Parathyroid adenoma (tissue), 2 donors: ENCODE measurements at regions not wholly inside any gene's neighbourhood (a gene's known extent, or its start where the extent isn't known, plus 50 kb on each side); places are given as distances from the start of the nearest gene placed in this dataset.

ENCODE experiments used
- H2AFZ ChIP-seq: fragments of 300-600 bp; sonication (generic); one replicate; pipeline ENCODE4 v1.7.0; 2017; ENCODE audit warnings: antibody characterized with exemption, mild to moderate bottlenecking
- H3K27ac ChIP-seq: fragments of 300-600 bp; sonication (generic); one replicate; pipeline ENCODE4 v1.7.0; 2017
- H3K27me3 ChIP-seq: fragments of 300-600 bp; sonication (generic); one replicate; pipeline ENCODE4 v1.7.0; 2017; ENCODE audit warnings: low read length; ENCODE audit not compliant: control insufficient read depth, insufficient read depth
- H3K36me3 ChIP-seq: fragments of 300-600 bp; sonication (generic); one replicate; pipeline ENCODE4 v1.7.0; 2017; ENCODE audit warnings: low read length; ENCODE audit not compliant: control insufficient read depth, insufficient read depth
- H3K4me1 ChIP-seq: fragments of 300-600 bp; sonication (generic); one replicate; pipeline ENCODE4 v1.7.0; 2017; ENCODE audit warnings: control low read depth
- H3K4me2 ChIP-seq: fragments of 300-600 bp; sonication (generic); one replicate; pipeline ENCODE4 v1.7.0; 2017; ENCODE audit warnings: low read length
- H3K4me3 ChIP-seq: fragments of 300-600 bp; sonication (generic); one replicate; pipeline ENCODE4 v1.7.0; 2017; ENCODE audit warnings: low read depth, low read length
- H3K79me2 ChIP-seq: fragments of 300-600 bp; sonication (generic); one replicate; pipeline ENCODE4 v1.7.0; 2017; ENCODE audit warnings: control low read depth
- H3K9ac ChIP-seq: fragments of 300-600 bp; sonication (generic); one replicate; pipeline ENCODE4 v1.7.0; 2017; ENCODE audit warnings: mild to moderate bottlenecking
- H3K9me3 ChIP-seq: fragments of 300-600 bp; sonication (generic); one replicate; pipeline ENCODE4 v1.7.0; 2017; ENCODE audit warnings: low read length; ENCODE audit not compliant: control insufficient read depth
- CTCF ChIP-seq: fragments of 300-600 bp; sonication (generic); IDR thresholded peaks from one replicate; pipeline ENCODE4 v1.7.0; 2017; ENCODE audit warnings: antibody characterized with exemption, mild to moderate bottlenecking
- donor health status: primary hyperparathyroidism.

GRCh38 chr17:79230576-79230975, 156.0 kb downstream of the ENGASE start:
- Histone ChIP-seq H2AFZ (no peak overlapping the region), H3K4me1 (no peaks in the 10 kb centered on the region), H3K36me3 (no peaks in the 10 kb centered on the region), H3K27me3 (no peaks in the 10 kb centered on the region), H3K4me2 (no peak overlapping the region), H3K79me2 (no peaks in the 10 kb centered on the region), H3K9me3 (no peaks in the 10 kb centered on the region), H3K4me3 (no peak overlapping the region), H3K9ac (no peak overlapping the region), H3K27ac (no peak overlapping the region)
- TF ChIP-seq CTCF: no peak

- H3K4me1 ChIP-seq: no peaks in the 10 kb centered on the region
- H3K9ac ChIP-seq: no peak overlapping the region
- H3K9me3 ChIP-seq: no peaks in the 10 kb centered on the region
- H3K79me2 ChIP-seq: no peaks in the 10 kb centered on the region
- no peak for TF ChIP-seq CTCF
- no peak overlapping the region for H2AFZ ChIP-seq
- no peaks in the 10 kb centered on the region for H3K36me3 ChIP-seq
- H3K4me3 ChIP-seq: no peak overlapping the region
- peaks cover 8% of the 10 kb centered on the region for H3K27me3 ChIP-seq
- H3K4me2 ChIP-seq: no peak overlapping the region
- H3K27ac ChIP-seq: no peak overlapping the region
Observed at GRCh38 chr17:79226037-79226436, 151.4 kb downstream of the ENGASE start.

DNA sequence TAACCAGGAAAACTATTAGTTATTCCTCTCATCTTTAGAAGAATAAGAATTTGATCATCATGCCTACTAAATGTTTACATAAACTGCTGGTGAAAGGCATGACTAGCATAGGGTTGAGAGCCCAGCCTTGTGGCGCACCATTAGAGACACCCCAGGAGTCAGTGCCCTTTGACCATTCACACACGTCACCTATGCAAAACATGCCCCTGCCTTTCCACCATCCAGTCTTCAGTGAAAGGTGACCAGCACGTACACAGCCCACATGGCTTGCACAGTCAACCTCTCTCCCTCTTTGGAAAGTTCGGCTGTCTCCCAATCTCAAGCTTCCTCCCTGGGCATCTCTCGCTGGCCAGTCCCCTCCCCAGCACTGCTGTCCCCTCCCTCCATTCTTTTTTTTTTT, 150.3 kb downstream of the ENGASE start:
- no peaks in the 10 kb centered on the region for H3K9me3 ChIP-seq
- H3K4me1 ChIP-seq: no peaks in the 10 kb centered on the region
- peaks cover 8% of the 10 kb centered on the region for H3K27me3 ChIP-seq

DNA sequence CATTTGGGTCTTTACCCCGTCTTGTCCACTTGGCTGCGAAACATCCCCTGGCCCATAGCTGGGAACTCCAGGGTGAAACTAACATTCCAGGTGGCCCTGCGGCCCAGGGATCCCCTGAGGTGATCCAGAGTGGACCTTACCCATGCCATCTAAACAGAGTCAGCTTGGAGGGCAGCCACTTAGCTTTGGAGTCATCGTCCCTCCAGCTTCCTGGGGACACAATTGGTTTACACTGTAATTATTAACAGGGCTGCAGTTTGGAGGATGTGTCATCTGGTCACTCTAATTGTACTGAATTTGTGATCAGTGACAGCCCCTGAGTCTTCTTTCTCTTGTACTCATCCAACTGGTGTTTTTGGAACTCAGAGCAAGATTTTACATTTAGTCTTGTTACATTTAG, 149.9 kb downstream of the ENGASE start:
- H3K4me2 ChIP-seq: no peak overlapping the region
- peaks cover 8% of the 10 kb centered on the region for H3K27me3 ChIP-seq
- H3K9me3 ChIP-seq: no peaks in the 10 kb centered on the region
- H3K36me3 ChIP-seq: no peaks in the 10 kb centered on the region
- H3K4me1 ChIP-seq: no peaks in the 10 kb centered on the region
- H3K79me2 ChIP-seq: no peaks in the 10 kb centered on the region
- no peak overlapping the region for H2AFZ ChIP-seq
- TF ChIP-seq CTCF: no peak
- H3K4me3 ChIP-seq: no peak overlapping the region
- H3K27ac ChIP-seq: no peak overlapping the region
- H3K9ac ChIP-seq: no peak overlapping the region

More for the DNA sequence above, 150.3 kb downstream of the ENGASE start:
- no peaks in the 10 kb centered on the region for H3K36me3 ChIP-seq
- TF ChIP-seq CTCF: no peak
- no peak overlapping the region for H3K4me3 ChIP-seq
- no peak overlapping the region for H3K9ac ChIP-seq
- no peaks in the 10 kb centered on the region for H3K79me2 ChIP-seq
- H3K27ac ChIP-seq: no peak overlapping the region
- H2AFZ ChIP-seq: no peak overlapping the region
- H3K4me2 ChIP-seq: no peak overlapping the region

DNA sequence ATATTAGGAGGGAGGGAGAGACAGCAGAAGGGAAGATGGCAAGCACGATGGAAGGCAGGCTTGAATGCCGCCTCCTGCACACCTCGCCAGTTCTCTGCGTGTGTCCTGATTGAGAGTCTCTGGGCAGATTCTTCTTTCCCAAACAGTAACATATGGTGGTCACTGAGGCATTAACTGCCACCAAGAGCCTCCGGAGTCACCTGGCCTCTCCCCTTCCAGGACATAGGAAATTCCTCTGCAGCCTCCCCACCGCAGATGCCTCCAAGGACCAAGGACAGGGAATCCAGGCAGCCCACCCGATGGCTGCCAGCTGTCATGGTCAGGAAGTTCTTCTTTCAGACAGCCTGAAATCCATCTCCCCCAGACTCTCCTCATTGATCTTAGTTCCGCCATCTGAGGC, 149.3 kb downstream of the ENGASE start:
- H3K9me3 ChIP-seq: no peaks in the 10 kb centered on the region
- H3K9ac ChIP-seq: no peak overlapping the region
- H3K79me2 ChIP-seq: no peaks in the 10 kb centered on the region
- H3K4me3 ChIP-seq: no peak overlapping the region
- no peaks in the 10 kb centered on the region for H3K36me3 ChIP-seq
- H3K27ac ChIP-seq: no peak overlapping the region
- H3K4me2 ChIP-seq: no peak overlapping the region
- no peak for TF ChIP-seq CTCF
- H3K4me1 ChIP-seq: no peaks in the 10 kb centered on the region
- peaks cover 8% of the 10 kb centered on the region for H3K27me3 ChIP-seq
- H2AFZ ChIP-seq: no peak overlapping the region
